Mesenchymal stem cell (in vitro differentiated cells and primary cell): ENCODE measurements at regions not wholly inside any gene's neighbourhood (a gene's known extent, or its start where the extent isn't known, plus 50 kb on each side); places are given as distances from the start of the nearest gene placed in this dataset.

ENCODE experiments used
- DNase-seq: peaks from one replicate; pipeline ENCODE4 v3.0.0-alpha.2; 2013
- H2AFZ ChIP-seq: one replicate; pipeline ENCODE4 v1.6.1; 2013; ENCODE audit warnings: low read depth, mild to moderate bottlenecking, control low read depth, inconsistent platforms, low read length, moderate library complexity
- H2AK5ac ChIP-seq: 2 replicates; pipeline ENCODE4 v1.6.1; 2013; ENCODE audit warnings: low read length, moderate library complexity, mild to moderate bottlenecking, inconsistent platforms; ENCODE audit not compliant: severe bottlenecking
- H2BK120ac ChIP-seq: one replicate; pipeline ENCODE4 v1.6.1; 2013; ENCODE audit warnings: low read depth, mild to moderate bottlenecking, inconsistent platforms, low read length, moderate library complexity
- H2BK12ac ChIP-seq, 2 experiments: one replicate each; pipeline ENCODE4 v1.6.1; 2013; ENCODE audit warnings: inconsistent platforms in 2 of 2, low read length in 2 of 2, mild to moderate bottlenecking in 2 of 2, moderate library complexity in 2 of 2, control low read depth in 1 of 2
- H2BK15ac ChIP-seq: one replicate; pipeline ENCODE4 v1.6.1; 2013; ENCODE audit warnings: mild to moderate bottlenecking, low read depth, inconsistent platforms; ENCODE audit not compliant: poor library complexity, severe bottlenecking
- H2BK5ac ChIP-seq: 2 replicates; pipeline ENCODE4 v1.6.1; 2013; ENCODE audit warnings: low read depth, mild to moderate bottlenecking, low read length, control low read depth, inconsistent platforms; ENCODE audit not compliant: poor library complexity, severe bottlenecking
- H3K14ac ChIP-seq, 2 experiments: one replicate each; pipeline ENCODE4 v1.6.1; 2013; ENCODE audit warnings: inconsistent platforms in 2 of 2, low read length in 2 of 2, control low read depth in 1 of 2, mild to moderate bottlenecking in 1 of 2, moderate library complexity in 1 of 2
- H3K18ac ChIP-seq, 2 experiments: one replicate each; pipeline ENCODE4 v1.6.1; 2013; ENCODE audit warnings: inconsistent platforms in 2 of 2, low read length in 2 of 2, control low read depth in 1 of 2, low read depth in 1 of 2, mild to moderate bottlenecking in 1 of 2
- H3K23ac ChIP-seq, 2 experiments: one replicate each; pipeline ENCODE4 v1.6.1; 2013; ENCODE audit warnings: inconsistent platforms in 2 of 2, low read length in 2 of 2, mild to moderate bottlenecking in 2 of 2, moderate library complexity in 2 of 2, control low read depth in 1 of 2
- H3K27ac ChIP-seq: 2 replicates; pipeline ENCODE4 v1.5.1; 2013; ENCODE audit warnings: mild to moderate bottlenecking, moderate library complexity, low read length, control low read depth, inconsistent platforms; ENCODE audit not compliant: poor library complexity, severe bottlenecking
- H3K27me3 ChIP-seq, 2 experiments: 2 replicates each; pipeline versions ENCODE4 v1.6.1 to v1.7.0; 2013; ENCODE audit warnings: low read length in 2 of 2, mild to moderate bottlenecking in 2 of 2, moderate library complexity in 2 of 2, control low read depth in 1 of 2, inconsistent platforms in 1 of 2; ENCODE audit not compliant: control insufficient read depth in 1 of 2, insufficient read depth in 1 of 2
- H3K36me3 ChIP-seq, 2 experiments: 2 replicates each; pipeline versions ENCODE4 v1.6.1 to v1.7.0; 2013; ENCODE audit warnings: low read length in 2 of 2, control low read depth in 1 of 2, inconsistent platforms in 1 of 2, low read depth in 1 of 2, mild to moderate bottlenecking in 1 of 2; ENCODE audit not compliant: insufficient read depth in 2 of 2, control insufficient read depth in 1 of 2
- H3K4ac ChIP-seq, 2 experiments: one replicate each; pipeline ENCODE4 v1.6.1; 2013; ENCODE audit warnings: inconsistent platforms in 2 of 2, low read length in 2 of 2, mild to moderate bottlenecking in 2 of 2, moderate library complexity in 2 of 2, control low read depth in 1 of 2, low read depth in 1 of 2
- H3K4me1 ChIP-seq: 2 replicates; pipeline ENCODE4 v1.6.1; 2013; ENCODE audit warnings: low read depth, low read length, control low read depth; ENCODE audit not compliant: control insufficient read depth, insufficient read depth
- H3K4me2 ChIP-seq: 2 replicates; pipeline ENCODE4 v1.6.1; 2013; ENCODE audit warnings: low read length, mild to moderate bottlenecking, inconsistent platforms; ENCODE audit not compliant: poor library complexity, severe bottlenecking
- H3K4me3 ChIP-seq, 2 experiments: 2 replicates each; pipeline versions ENCODE4 v1.5.1 to v1.7.0; 2013; ENCODE audit warnings: low read length in 2 of 2, mild to moderate bottlenecking in 2 of 2, control low read depth in 1 of 2, low read depth in 1 of 2; ENCODE audit not compliant: insufficient read depth in 1 of 2
- H3K79me1 ChIP-seq: replicated peaks from 2 replicates; pipeline ENCODE4 v1.6.1; 2013; ENCODE audit warnings: mild to moderate bottlenecking, control low read depth, low read length, inconsistent platforms; ENCODE audit not compliant: poor library complexity, severe bottlenecking
- H3K9ac ChIP-seq: 2 replicates; pipeline ENCODE4 v1.7.0; 2013; ENCODE audit warnings: mild to moderate bottlenecking, low read length, moderate library complexity
- H3K9me3 ChIP-seq: 2 replicates; pipeline ENCODE4 v1.7.0; 2013; ENCODE audit warnings: mild to moderate bottlenecking, low read length; ENCODE audit not compliant: control insufficient read depth
- H4K8ac ChIP-seq: one replicate; pipeline ENCODE4 v1.6.1; 2013; ENCODE audit warnings: inconsistent platforms, mild to moderate bottlenecking, low read length, moderate library complexity
- H4K91ac ChIP-seq: one replicate; pipeline ENCODE4 v1.6.1; 2013; ENCODE audit warnings: mild to moderate bottlenecking, low read length, inconsistent platforms
- WGBS: methylation state at CpG from one replicate; pipeline ENCODE4 v1.1.7; 2013; ENCODE audit warnings: mixed read lengths; 5-methylcytosine and 5-hydroxymethylcytosine counted together

DNA sequence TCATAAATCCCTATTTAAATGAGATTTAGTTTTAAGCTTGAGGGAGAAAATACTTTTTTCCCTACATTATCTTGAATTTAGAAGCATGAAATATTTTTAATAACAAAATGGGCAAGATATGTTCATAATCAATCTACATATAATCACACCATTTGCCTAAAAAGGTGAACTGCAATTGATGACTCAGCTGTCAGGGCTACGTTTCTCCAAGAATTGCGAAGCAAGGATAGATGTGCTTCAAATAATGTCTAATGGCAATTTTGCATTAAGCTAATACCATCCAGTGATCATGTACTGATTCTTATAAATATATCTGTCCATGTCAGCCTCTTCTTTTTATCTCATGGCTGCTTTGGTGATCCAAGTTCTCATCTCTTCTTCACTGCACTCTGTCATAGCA, 404.4 kb downstream of the MAN2A1 start:
- Histone ChIP-seq H4K91ac (no peak overlapping the region), H3K4me2 (no peak overlapping the region), H2BK5ac (no peak overlapping the region), H3K23ac (no peak overlapping the region), H3K4me3 (no peak overlapping the region), H3K27ac (no peak overlapping the region), H3K36me3 (no peaks in the 10 kb centered on the region), H3K9ac (no peak overlapping the region), H3K18ac (no peak overlapping the region), H2BK12ac (no peak overlapping the region), H3K9me3 (no peaks in the 10 kb centered on the region), H3K27me3 (no peaks in the 10 kb centered on the region), H3K4me1 (no peaks in the 10 kb centered on the region), H2AFZ (no peak overlapping the region), H4K8ac (no peak overlapping the region), H2BK15ac (no peak overlapping the region), H3K4ac (no peak overlapping the region), H2BK120ac (no peak overlapping the region), H3K14ac (no peak overlapping the region), H3K79me1 (no peaks in the 10 kb centered on the region), H2AK5ac (no peak overlapping the region)
- 100% methylated on average over 1 of the region's 2 CpGs for WGBS
- no peak for DNase-seq

DNA sequence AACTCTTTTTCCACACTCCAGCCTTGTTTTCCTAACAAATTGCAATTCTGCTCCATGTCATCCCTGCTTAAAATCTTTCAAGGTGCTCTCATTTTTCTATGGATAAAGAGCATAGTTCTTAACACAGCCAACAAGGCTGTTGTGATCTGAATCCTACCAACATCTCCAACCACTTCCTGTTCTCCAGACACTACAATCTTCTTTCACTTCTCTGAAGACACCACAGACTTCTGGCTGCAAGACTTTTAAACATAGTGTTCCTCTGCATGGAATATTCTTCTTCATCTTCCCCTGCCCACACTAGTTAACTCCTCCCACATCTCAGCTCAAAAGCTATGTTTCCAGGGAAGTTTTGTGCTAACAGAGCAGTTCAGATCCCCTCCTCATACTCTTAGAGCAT, 404.8 kb downstream of the MAN2A1 start:
- Histone ChIP-seq H2AK5ac (no peak overlapping the region), H2AFZ (no peak overlapping the region), H3K9ac (no peak overlapping the region), H3K4me1 (no peaks in the 10 kb centered on the region), H3K23ac (no peak overlapping the region), H2BK5ac (no peak overlapping the region), H3K14ac (no peak overlapping the region), H3K27ac (no peak overlapping the region), H3K79me1 (no peaks in the 10 kb centered on the region), H3K9me3 (no peaks in the 10 kb centered on the region), H4K91ac (no peak overlapping the region), H3K4ac (no peak overlapping the region), H3K36me3 (no peaks in the 10 kb centered on the region), H3K4me2 (no peak overlapping the region), H2BK15ac (no peak overlapping the region), H2BK12ac (no peak overlapping the region), H4K8ac (no peak overlapping the region), H2BK120ac (no peak overlapping the region), H3K18ac (no peak overlapping the region), H3K27me3 (no peaks in the 10 kb centered on the region), H3K4me3 (no peak overlapping the region)
- no peak for DNase-seq

DNA sequence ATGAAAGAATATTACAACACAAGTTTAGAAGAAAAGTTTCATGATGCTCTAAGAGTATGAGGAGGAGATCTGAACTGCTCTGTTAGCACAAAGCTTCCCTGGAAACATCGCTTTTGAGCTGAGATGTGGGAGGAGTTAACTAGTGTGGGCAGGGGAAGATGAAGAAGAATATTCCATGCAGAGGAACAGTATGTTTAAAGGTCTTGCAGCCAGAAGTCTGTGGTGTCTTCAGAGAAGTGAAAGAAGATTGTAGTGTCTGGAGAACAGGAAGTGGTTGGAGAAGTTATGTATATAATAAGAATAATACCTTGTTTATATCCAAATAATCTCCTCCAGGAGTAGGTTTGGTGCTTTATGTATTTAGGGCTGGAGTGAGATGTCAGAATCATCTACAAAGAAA, 406.7 kb downstream of the MAN2A1 start:
- no peak overlapping the region for H3K18ac ChIP-seq
- no peaks in the 10 kb centered on the region for H3K9me3 ChIP-seq
- no peak overlapping the region for H2AFZ ChIP-seq
- H2BK120ac ChIP-seq: no peak overlapping the region
- no peak overlapping the region for H2BK15ac ChIP-seq
- H2BK5ac ChIP-seq: no peak overlapping the region
- no peak overlapping the region for H3K14ac ChIP-seq
- no peak overlapping the region for H2BK12ac ChIP-seq
- H3K36me3 ChIP-seq: no peaks in the 10 kb centered on the region
- H3K4me1 ChIP-seq: no peaks in the 10 kb centered on the region
- no peak overlapping the region for H3K4ac ChIP-seq
- no peak overlapping the region for H3K9ac ChIP-seq
- H3K27ac ChIP-seq: no peak overlapping the region
- no peak overlapping the region for H3K23ac ChIP-seq
- H4K8ac ChIP-seq: no peak overlapping the region
- H3K4me2 ChIP-seq: no peak overlapping the region
- H3K27me3 ChIP-seq: no peaks in the 10 kb centered on the region
- no peaks in the 10 kb centered on the region for H3K79me1 ChIP-seq
- DNase-seq: no peak
- H4K91ac ChIP-seq: no peak overlapping the region
- H3K4me3 ChIP-seq: no peak overlapping the region
- WGBS: 93% methylated on average over 1 of the region's 1 CpG
- H2AK5ac ChIP-seq: no peak overlapping the region

- Histone ChIP-seq H3K27me3 (peaks cover 0 to 6% of the 10 kb centered on the region in 2 experiments), H3K27ac (no peak overlapping the region)
- DNase-seq: peak; percentile 22
These were observed 409.8 kb downstream of the MAN2A1 start for GRCh38 chr5:110099572-110099971.

More at GRCh38 chr5:110099572-110099971, 409.8 kb downstream of the MAN2A1 start:
- Histone ChIP-seq H3K14ac (no peak overlapping the region), H3K36me3 (no peaks in the 10 kb centered on the region), H4K91ac (no peak overlapping the region), H3K79me1 (no peaks in the 10 kb centered on the region), H2BK15ac (no peak overlapping the region), H3K23ac (no peak overlapping the region), H3K4me3 (no peak overlapping the region), H2BK12ac (no peak overlapping the region), H3K18ac (no peak overlapping the region), H2AK5ac (no peak overlapping the region), H2BK120ac (no peak overlapping the region), H3K4me1 (no peaks in the 10 kb centered on the region), H3K9me3 (no peaks in the 10 kb centered on the region), H3K9ac (no peak overlapping the region), H3K4ac (no peak overlapping the region), H4K8ac (no peak overlapping the region), H2AFZ (no peak overlapping the region), H2BK5ac (no peak overlapping the region), H3K4me2 (no peak overlapping the region)
